GM18873 (cell line): ENCODE measurements at regions not wholly inside any gene's neighbourhood (a gene's known extent, or its start where the extent isn't known, plus 50 kb on each side); places are given as distances from the start of the nearest gene placed in this dataset.
A peak's percentile ranks its signal among the peaks of the same experiment; 100 is the strongest.
"Not testable (repeated sequence)": the region's sequence is repeated elsewhere in the genome, so short reads cannot be mapped to it uniquely, and the experiment has no call there.

Source experiments
- ATAC-seq: cut with Tn5 transposase; IDR thresholded peaks from one replicate; pipeline ENCODE4 v1.9.1; 2021; ENCODE audit warnings: mild to moderate bottlenecking, moderate library complexity, moderate number of reproducible peaks; ENCODE audit not compliant: unreplicated experiment, low FRiP score

- ATAC-seq = not testable (repeated sequence)
Measured at GRCh38 chr9:66601472-66601871, 299.1 kb upstream of the ZNF658 start.

- ATAC-seq = not testable (repeated sequence)
Measured at GRCh38 chr9:66631521-66632046, 268.9 kb upstream of the ZNF658 start.

GRCh38 chr9:66647675-66648074 lies 252.8 kb upstream of the ZNF658 start:
- not testable (repeated sequence) for ATAC-seq

DNA sequence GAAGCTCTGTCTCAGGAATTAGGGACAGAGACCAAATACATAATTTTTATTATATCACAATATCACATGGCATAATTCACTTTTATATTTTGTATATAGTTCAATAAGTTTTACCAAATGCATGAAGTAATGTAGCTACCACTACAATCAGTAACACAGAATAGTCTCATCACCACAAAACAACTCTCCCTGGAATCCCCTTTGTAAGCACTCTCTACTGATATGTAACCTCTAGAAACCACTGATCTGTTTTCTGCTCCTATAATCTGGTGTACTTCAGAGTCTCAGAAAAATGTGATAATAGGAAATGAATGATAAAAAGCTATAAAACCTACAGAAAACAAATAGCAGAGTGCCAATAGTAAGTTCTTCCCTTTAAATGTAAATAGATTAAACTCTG lies 210.3 kb upstream of the ZNF658 start:
- ATAC-seq = not testable (repeated sequence)

- ATAC-seq = peak; percentile 86
Measured at GRCh38 chr9:66695561-66696240, 204.8 kb upstream of the ZNF658 start.

- ATAC-seq = not testable (repeated sequence)
Measured at GRCh38 chr9:66697343-66698065, 203.0 kb upstream of the ZNF658 start.

GRCh38 chr9:66698066-66698455 lies 202.5 kb upstream of the ZNF658 start:
- not testable (repeated sequence) for ATAC-seq

DNA sequence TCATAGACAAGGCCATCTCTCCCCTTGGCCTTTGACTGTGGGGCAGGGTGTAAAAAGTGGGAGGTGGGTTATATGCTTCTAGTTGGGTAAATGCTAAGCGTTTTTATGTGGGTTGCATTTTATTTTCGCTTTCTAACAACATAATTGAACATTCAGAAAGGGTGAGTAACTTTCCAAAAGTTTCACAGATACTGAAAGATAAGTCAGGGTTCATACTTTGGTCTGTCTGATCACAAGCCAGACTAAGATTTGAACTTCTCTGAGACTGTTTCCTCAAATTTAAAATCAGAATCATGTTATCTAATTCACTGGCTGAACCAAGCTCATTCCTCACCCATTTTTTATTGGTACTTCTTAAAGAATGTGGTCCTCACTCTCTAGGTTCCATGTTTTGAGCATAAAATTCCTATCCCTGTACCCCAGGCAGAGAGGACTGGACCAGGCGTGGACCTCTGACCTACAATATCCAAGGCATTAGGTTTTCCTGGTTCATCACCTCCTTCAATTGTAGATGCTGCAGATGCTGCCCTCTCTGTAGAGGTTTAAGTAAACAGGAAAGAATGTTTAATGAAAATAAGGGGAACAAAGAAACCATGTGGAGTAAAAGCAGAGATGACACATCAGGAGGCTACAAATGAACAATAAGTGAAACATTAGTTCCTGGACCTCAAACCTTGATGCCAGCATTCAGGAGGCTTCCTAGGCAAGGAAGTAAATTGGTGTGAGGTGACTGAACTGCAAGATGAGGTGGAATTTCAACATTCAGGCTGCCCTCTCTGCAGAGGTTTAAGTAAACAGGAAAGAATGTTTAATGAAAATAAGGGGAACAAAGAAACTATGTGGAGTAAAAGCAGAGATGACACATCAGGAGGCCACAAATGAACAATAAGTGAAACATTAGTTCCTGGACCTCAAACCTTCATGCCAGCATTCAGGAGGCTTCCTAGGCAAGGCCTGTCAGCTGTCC lies 198.8 kb upstream of the ZNF658 start:
- ATAC-seq = not testable (repeated sequence)

GRCh38 chr9:66711553-66711952 lies 189.0 kb upstream of the ZNF658 start:
- not testable (repeated sequence) for ATAC-seq

DNA sequence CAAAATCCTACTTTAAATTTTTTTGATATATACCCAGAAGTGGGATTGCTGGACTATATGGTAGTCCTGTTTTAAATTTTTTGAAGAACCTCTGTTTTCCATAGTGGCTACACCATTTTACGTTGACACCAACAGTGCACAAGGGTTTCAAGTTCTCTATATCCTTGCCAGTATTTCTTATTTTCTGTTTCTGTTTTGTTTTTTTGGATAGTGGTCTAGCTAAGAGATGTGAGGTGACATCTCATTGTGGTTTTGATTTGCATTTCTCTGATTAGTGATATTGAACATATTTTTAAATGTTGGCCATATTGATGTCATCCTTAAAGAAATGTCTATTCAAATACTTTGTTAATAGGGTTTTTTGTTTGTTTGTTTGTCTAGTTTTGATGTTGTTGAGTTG lies 187.7 kb upstream of the ZNF658 start:
- ATAC-seq = peak; percentile 51

GRCh38 chr9:66713552-66713951 lies 187.0 kb upstream of the ZNF658 start:
- peak; percentile 59 for ATAC-seq

GRCh38 chr9:66720845-66721244 lies 179.7 kb upstream of the ZNF658 start:
- not testable (repeated sequence) for ATAC-seq

GRCh38 chr9:66727540-66727939 lies 173.0 kb upstream of the ZNF658 start:
- ATAC-seq = not testable (repeated sequence)

DNA sequence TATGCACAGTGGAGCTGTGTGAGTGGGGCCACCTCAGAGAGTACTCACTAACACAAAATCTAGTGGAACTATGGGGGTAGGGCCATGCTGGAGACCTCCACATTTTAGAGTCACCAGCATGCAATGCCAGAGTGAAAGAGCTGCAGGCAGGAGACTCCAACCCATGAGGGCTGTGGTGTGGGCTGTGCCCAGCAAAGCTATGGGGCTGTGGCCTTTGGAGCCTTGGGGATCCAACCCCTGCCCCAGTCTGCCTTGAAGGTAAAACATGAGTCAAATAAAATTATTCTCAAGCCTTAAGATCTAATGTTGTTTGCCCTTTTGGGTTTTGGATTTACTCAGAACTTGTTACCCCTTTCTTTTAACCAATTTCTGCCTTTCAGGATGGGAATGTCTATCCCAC lies 163.8 kb upstream of the ZNF658 start:
- ATAC-seq = not testable (repeated sequence)

- not testable (repeated sequence) for ATAC-seq
Measured at GRCh38 chr9:66738418-66738817, 162.1 kb upstream of the ZNF658 start.

DNA sequence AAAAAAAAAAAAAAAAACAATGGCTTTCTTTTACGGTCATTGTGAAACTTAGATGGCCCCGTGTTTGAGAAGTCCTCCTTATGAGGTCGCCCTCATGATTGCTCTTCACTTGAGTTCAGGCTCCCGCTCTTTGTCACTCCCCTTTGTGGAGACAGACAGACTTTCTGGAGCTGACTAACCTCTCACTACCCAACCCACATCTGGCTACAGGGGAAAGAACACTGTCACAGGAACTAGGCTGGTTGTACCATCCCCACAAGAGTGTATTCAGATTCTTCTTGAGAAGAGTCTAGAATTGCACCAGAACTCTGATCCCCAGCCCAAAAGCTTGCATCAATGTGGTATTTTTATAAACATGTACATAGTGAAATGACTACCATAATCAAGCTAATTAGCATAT lies 160.4 kb upstream of the ZNF658 start:
- not testable (repeated sequence) for ATAC-seq

DNA sequence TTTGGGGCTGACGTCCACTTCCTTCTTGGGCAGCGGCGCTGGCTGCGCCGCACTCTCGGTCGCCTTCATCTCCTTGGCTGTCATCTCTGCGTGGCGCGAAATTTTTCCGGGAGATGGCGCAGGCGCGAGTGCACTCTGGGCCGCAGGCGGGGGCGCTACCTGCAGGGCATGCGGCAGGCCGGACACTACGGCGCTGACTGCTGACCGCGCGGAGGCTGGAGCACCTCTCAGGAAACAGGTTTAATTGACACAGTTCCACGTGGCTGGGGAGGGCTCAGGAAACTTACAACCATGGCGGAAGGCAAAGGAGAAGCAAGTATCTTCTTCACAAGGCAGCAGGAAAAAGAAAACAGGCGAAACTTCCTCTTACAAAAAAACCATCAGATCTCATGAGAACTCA lies 154.7 kb upstream of the ZNF658 start:
- not testable (repeated sequence) for ATAC-seq

DNA sequence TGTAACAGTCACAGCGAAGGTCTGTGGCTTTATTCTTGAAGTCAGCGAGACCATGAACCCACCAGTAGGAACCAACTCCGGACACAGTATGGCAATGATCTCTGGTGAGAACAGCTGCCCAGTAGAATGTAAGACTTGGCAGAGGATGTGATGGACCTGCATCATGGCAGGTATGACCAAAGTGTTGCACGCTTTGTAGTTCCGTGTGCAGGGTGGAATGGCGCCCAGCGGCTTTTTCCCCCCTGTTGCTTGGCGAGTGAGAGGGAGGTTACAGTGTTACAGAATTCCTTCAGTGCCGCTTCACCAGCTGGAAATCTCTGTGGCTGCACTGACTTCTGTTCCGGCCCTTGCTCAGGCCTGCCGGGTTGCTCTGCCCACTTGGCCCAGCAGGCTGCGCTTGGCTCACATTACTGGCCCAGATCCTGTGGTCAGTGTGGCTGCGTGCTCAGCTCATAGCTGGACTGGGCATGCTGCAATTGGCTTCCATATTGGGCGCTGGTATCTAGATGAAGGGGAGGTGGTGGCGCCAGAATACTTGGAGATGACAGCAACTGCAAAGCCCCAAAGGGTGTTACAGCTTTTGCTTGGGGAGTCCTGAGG lies 148.1 kb upstream of the ZNF658 start:
- not testable (repeated sequence) for ATAC-seq

- not testable (repeated sequence) for ATAC-seq
Measured at GRCh38 chr9:66759825-66760492, 140.6 kb upstream of the ZNF658 start.
